GM21825 (cell line): ENCODE measurements at regions not wholly inside any gene's neighbourhood (a gene's known extent, or its start where the extent isn't known, plus 50 kb on each side); places are given as distances from the start of the nearest gene placed in this dataset.
"Not testable (repeated sequence)": the region's sequence is repeated elsewhere in the genome, so short reads cannot be mapped to it uniquely, and the experiment has no call there.

Experiments
- ATAC-seq: cut with Tn5 transposase; IDR thresholded peaks from one replicate; pipeline ENCODE4 v1.9.1; 2021; ENCODE audit warnings: mild to moderate bottlenecking, moderate library complexity; ENCODE audit not compliant: unreplicated experiment

DNA sequence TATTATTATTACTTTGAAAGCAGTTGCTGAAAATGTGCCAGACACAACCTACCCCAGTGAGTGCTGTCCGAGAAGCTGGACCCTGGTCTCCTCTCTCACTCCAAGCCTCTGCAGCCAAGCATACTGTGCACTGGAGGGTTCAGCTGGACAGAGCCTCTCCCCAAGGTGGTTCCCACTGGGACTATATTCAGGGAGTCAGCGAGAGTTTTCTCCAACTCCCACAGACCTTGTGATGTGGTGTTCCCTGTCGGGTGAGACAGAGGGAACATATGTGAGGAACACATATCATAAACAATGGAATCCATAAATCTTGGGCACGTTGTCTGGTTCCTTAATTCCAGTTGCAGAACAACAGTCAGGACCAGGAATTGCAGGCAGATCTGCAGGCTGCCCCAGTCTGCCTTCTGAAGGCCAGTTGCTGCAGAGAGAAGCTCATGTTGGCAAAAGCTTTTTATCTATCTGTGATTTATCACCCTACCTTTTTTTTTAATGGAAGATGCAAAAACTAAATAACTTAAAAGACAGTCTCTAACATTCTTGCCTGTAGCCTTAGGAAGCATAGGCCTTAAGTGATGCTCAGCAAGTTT, 619.8 kb upstream of the TBX3 start:
- ATAC-seq = no peak

DNA sequence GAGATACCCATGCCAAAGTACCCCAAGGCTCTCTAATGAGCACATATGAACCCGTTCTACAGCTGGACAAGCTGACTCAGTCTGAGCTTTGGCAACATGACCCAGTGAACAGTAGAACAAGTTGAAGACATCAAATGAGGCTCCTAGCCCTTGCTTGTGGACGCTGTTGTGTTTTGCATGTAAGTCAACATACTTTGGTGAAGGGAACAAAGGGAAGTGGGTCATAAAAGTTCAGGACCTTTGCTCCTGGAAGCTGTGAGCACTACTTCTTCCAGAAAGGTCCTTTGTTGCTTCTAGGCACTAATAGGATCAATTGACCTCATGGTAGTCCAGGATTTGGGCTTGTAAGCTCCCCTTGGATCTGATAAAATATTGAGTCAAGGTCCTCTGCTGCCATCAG, 613.5 kb upstream of the TBX3 start:
- ATAC-seq = no peak

DNA sequence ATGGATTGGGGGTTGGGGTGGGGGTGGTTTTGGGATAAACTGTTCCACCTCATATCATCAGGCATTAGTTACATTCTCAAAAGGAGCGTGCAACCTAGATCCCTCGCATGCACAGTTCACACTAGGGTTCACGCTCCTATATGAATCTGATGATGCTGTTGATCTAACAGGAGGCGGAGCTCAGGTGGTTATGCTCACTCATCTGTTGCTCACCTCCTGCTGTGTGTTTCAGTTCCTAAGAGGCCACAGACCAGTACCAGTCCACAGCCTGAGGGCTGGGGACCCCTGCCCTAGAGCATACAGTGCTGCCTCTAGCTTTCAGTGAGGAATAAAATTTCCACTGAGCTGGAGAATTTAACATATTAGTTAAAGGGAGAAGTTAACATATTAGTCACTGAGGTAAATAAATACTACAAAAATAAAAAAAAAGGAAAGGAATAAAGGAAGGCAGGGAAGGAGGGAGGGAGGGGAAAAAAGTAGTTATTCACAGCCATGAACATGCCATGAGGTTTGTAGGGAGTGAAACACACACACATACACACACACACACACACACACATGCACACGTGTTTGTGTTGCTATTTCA, 612.7 kb upstream of the TBX3 start:
- ATAC-seq = no peak

DNA sequence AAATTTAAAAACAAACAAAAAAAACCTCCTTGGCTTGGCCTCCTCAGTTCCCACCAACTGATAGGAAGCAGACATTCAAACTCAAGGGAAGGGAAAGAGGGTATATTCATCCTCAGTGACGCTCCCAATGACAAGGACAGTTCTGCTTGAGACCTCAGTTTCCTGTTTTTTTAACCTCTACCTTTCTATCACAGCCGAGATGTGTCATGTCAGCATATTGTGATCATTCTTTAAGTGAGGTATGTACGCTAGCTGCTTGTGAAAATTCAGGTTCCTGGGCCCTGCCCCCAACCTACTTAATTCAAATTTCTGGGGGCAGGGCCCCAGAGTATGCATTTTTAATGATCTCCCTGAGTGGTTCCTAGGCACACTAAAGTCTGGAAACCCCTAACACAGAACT, 611.9 kb upstream of the TBX3 start:
- no peak for ATAC-seq

DNA sequence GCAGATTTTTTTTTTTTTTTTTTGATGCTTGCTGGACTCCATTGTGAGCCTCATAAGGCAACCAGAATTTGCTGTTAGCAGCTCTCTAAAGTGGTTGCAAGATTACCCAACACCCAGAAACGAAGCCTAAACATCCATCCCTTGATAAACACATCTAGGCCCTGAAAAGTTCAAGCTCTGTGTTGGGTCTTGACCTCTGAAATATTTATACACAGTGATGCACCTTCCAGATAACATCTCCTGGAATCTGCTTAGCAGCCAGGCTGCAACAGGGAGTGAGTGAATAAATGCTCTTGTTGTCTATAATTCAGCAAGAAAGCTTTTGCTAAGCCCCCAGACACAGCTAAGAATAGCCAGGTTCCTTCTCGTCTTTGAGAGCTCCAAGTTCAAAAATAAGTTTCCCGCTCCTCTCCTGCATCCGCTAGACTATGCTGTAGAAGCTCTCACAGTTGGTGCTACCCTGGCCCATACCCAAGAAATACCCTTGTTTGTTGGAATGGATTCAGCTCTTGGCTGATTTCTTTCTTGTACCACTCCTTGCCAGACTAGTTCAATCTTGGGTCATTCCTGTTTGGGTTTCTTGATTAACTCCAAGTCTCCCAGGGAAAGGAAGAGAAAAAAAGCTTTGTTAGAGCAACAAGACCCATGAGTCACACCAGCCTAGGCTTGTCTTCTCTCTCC, 610.6 kb upstream of the TBX3 start:
- ATAC-seq = no peak

DNA sequence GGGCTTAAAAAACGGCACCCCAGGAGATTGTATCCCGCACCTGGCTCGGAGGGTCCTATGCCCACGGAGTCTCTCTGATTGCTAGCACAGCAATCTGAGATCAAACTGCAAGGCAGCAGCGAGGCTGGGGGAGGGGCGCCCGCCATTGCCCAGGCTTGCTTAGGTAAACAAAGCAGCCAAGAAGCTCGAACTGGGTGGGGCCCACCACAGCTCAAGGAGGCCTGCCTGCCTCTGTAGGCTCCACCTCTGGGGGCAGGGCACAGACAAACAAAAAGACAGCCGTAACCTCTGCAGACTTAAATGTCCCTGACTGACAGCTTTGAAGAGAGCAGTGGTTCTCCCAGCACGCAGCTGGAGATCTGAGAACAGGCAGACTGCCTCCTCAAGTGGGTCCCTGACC, 601.5 kb upstream of the TBX3 start:
- not testable (repeated sequence) for ATAC-seq

DNA sequence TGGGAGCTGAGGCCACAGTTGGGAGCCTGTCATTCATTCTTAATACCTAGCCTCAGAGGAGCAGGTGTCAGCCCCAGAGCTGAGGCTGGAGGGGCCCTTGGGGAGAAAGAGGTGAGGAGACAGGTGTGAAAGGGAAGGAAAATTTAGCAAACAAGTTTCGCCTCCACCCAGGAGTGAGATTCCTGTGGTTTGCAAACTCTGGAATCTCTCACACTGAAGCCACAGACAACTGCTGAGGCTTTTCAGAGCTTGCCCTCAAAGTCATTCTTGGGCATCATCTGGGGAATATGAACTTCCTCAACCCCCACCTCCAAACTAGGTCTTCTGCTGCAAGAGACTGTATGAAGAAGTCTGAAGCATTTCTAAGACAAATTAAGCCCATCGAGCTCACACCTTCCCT, 589.5 kb upstream of the TBX3 start:
- ATAC-seq = no peak

DNA sequence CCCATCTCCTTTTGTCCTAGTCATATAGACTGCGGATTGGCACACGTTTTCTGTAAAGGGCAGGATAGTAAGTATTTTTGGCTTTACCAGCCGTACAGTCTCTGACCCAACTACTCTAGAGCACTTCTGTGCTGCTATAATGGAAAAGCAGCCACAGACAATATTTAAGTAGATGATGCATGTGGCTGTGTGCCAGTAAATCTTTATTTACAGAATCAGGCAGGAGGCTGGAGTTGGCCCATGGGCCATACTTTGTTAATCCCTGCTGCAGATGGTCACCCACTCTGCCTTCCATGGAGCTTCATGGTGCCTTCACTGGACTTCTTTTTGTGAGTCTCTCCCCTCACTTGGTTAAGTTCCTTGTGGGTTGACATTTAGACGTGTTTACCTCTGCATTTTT, 584.5 kb upstream of the TBX3 start:
- no peak for ATAC-seq

DNA sequence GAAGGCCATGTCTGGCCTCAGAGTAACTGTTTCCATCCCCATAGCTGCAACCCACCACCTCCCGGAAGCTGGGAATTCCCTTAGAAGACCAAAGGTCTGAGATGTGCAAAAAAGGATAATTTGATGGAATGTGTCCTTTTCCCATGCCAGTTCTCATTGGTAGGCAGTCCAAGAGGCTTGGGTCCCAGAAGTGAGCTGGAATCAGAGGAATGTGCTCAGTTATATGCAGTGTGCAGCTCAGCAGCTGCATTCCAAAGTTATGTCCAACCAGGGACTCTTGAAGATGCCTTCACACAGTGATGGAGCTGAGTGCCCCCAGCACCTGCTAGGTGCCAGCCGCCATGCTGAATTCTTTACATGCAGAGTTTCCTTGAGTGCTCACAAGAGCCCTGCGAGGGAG, 583.9 kb upstream of the TBX3 start:
- ATAC-seq = no peak

DNA sequence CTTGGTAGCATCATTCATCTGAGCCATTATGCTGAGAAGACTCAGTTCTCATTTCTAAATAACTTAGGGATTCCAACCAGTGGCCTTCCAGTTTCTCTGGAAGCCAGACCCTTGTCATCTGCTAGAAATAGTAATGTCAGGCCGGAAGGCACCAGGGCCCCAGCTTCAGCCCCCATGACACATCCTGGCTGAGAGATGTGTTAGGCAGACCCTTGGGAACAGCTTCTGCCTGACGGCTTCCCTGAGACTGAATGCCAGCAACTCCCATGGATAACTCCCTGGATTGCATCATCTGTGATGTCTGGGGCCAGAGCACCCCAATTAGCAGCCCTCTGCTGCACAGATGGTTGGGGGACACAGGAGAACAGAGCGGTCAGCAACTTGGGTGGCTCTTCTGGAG, 583.5 kb upstream of the TBX3 start:
- no peak for ATAC-seq

DNA sequence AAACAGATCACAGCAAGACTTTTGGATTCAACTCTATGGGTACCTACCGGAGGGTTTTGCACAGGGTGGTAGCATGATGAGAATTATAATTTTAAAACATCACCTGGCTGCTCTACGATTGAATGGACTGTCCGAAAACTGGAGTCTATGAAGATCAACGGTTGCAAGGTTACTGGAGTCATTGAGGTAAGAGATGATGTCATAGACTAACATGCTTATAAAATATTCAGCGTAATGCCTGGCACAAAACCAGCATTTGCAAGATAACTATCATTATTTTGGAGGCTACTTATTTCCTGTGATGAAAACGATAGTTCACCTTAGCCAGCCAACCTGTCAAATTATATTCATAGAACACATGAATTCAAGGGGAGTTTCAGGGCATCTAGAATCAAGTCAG, 580.6 kb upstream of the TBX3 start:
- ATAC-seq = no peak

DNA sequence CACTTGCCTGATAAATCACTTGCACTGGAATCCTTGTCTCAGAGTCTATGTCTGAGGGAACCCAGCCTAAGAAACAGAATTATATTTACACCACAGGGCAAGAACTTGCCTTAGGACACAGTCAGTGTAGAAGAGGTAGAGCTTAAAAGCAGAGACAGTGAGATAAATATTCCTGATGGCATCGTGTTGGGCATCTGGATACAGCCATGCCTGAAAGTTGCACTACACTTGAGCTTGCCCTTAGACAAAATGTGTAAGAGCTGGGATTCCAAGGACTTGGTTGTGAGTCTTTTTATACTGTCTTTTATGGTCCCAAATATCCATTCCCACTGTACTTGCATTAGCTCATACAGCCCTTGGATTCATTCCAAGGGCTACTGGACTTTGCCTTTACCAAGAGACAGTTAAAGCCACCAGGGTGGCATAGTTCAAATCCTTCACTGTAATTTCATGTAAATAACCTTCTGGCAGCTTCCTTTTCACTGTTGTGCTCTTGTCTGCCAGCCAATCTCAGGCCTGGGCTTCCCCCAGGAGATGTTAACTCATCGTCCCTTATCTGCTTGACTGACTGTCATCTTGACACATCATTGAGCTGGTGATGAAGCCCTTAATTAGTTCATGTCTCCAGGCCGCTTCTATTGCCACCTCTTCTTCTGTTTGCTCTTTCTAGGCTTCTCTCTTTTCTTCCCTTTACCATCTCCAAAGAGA, 577.9 kb upstream of the TBX3 start:
- no peak for ATAC-seq

DNA sequence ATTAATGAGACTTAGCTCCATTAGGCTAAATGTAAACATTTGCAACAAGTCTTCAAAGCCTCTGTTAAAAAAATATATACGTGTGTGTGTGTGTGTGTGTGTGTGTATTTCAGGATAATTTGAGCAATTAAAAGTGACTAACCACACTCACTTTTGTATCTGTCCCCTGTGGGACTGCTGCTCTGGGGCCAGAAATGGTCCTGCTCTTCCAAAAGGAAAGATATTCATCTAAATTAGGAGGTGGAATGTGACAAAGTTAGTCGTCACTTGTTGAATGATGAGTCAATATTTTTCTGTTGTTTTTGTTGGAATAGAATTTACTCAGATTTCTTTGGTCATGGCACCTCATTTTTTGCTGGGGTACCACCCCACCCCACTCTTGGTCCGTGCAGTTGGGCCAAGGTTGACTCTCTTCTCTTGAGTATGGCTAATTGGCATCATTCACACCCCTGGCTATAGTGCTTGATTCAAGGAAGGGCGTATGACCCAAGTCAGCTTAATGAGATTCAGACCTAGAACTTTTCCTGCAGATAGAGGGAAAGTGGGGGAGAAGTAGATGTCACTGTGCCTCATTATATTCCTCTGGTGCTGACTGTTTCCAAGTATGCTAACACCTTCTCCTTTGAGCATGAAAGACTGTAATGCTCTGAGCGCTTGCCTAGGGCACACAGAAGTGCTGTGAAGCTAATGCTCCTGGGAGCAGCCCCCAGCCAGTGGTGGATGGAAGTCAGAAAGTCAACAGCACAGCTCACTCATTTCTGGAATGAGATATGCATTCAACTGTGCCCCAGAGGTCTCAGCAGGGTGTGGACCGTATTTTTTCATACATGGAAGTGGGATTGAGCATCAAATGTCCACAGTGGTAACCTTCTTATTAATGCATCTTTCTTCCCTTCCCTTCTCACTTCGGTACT, 577.0 kb upstream of the TBX3 start:
- ATAC-seq = no peak

DNA sequence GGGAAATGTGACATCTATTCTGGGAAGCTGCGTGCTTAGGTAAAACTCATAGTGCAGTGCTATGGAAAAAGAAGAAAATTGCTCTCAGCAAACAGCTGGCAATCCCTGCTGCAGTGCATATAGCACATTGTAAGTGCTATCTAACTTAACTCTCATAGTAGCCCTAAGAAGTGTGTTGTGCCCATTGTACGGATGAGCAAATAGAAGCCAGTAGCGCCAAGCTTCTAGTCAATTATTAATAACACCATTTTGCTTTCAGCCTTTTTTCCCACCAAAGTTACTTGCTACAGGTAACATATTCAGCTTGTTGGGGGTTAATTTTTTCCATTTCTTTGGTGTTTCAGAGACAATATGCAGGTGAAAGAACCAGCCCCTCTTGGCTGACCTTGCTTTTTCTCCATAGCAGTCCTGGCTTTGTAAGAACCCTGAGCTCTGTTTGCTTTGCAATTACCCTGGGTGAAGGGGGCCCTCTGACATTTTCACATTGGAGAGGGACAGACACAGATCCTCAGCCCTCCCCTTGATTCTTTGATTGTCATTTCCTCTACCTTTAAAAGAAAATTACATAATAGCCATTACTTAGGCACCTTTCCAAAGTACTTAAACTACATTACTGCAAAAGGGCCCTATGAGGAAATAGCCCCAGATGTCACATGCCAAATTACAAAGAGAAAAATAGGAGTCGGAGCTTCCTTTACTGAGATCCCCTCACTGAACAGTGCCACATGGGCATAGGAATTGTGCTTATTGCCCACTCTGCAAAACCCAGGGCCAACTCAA, 576.2 kb upstream of the TBX3 start:
- no peak for ATAC-seq

DNA sequence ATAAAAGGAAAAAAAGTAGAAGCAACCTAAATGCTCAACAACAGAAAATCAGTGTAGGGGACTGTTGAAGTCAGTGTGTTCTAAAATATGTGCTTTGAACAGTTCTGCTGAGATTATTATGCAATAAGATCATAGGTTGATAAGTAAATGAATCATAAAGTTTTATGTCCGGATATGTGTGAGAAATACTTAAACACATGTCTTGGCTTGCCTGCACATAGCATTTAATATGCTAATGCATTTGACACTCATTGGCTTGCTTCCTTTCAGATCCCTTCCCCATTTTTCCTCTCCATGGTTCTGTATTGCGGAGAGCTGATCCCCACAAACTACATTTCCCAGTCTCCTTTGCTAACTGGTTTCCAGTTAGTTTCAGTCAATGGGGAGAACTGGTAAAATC, 573.8 kb upstream of the TBX3 start:
- ATAC-seq = no peak

DNA sequence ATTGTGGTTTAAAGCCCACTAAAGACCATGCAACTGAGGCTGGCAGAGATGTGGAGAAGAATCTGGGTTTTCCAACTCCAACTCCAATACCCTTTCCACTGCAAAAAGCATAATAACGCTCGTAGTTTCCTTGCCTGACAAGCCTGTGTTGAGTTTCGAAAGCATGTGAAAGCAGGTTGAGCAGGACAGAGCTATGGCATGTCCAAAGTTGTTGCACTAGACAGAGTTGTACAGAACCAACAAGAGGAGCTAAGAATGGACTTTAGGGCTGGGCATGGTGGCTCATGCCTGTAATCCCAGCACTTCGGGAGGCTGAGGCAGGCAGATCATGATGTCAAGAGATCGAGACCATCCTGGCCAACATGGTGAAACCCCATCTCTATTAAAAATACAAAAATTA, 572.0 kb upstream of the TBX3 start:
- ATAC-seq = no peak

DNA sequence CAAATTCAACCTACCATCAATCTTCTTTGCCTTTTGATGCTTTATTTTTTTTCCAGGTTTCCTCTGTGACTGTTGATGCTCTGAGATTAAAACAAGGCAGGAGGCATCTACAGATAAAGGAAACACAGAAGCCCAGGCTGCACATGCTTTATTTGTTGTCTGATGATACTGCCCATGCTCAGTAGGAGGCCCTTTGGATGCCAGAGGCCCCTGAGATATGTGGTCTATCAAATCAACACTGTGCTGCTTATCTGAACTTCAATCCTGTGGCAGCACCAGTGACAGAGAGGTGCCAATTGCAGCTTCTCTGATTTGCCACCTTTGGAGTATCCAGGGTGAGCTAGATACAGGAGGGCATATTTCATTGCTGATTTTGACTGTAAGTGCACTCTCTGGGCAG, 571.3 kb upstream of the TBX3 start:
- no peak for ATAC-seq

DNA sequence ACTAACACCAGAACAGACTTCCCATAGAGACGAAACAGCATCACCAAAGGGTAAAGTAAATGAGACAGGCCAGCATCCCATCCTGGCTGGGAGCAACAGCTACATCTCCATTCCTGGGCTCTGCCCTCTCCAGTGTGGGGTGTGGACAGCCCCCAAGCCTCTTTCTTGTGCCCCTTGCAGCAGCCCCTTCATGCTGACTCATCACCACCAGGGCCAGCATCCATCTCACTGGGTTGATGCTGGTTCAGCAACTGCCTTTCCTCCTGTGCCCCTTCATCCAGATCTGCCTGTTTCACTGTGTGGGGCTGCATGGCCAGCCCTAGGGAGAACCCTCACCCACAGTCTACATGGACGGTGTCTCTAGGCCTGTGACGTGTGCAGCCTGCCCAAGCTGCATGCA, 569.1 kb upstream of the TBX3 start:
- ATAC-seq = no peak

DNA sequence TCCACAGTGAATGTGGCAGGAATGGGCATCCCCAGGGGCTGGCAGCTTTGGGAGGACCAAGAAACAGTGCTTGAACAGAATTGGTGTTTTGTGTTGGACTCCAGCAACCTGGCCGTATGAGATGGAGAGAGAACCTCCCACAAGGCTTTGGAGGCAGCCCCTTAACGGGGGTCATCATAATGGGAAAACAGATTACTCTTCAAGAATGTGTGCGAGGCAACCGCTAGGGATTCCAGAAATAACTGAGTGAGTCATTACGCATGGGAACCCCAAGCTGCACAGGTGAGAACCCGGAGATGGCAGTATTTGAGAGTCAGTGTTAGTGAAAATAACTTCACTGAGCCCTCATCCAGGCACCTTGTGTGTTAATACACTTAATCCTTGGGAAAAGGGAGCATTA, 567.8 kb upstream of the TBX3 start:
- no peak for ATAC-seq

DNA sequence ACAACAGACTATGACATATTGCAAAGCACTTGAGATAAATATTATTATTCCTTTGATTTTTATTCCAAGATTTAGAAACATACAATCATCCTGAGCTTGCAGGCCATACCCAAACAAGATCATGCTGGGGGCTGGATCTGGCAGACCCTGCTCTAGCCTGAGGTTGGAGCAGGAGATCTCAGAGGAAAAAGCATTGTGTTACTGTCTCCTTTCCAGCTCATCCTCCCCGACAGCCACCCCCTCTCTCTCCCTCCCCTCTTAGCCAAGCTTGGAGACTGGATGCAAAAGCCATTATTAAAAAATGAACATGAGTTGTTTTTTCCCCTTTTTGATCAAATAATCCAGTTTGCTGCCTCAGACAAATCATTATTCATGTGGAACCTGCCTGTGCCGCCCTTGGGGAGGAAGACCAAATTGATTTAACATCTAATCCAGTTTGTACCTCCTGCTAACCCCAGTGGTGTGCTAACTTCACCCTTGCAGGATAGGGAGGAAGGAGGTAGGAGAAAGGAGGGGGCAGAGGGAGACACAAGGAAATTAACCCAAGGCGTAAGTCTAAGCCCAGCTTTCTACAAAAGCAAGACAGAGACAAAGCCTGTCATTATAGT, 565.8 kb upstream of the TBX3 start:
- no peak for ATAC-seq
